ENCODE measurements at regions not wholly inside any gene's neighbourhood (a gene's known extent, or its start where the extent isn't known, plus 50 kb on each side); places are given as distances from the start of the nearest gene placed in this dataset.

DNA sequence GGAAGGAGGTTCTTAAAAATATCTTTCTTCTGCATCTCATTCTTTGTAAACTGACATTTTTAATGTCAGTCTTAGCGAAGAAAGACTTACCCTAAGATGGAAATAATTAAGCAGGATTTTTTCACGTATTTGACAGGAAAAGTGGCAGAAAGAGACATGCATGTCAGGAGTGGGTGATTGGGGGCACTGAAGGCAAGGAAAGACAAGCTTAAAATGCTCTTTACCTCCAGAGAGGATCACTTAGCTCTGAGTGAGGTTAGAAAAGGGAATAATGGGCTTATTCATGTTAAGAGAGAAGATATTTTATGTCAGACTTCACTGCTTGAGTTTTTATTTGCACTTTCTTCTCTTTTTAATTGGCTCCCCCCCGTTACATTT lies 1358.2 kb upstream of the TMEM132C start:
- ChIA-PET CTCF (no interaction called here), POLR2A (no interaction called here)

GRCh38 chr12:126910570-126910969 lies 1356.4 kb upstream of the TMEM132C start:
- H3K36me3 Mint-ChIP-seq, result peaks cover 60% of the 10 kb centered on the region

More for the DNA sequence above, 1358.2 kb upstream of the TMEM132C start:
- Mint-ChIP-seq H3K9me3 (peaks cover 74% of the 10 kb centered on the region), H3K36me3 (peaks cover 63% of the 10 kb centered on the region), H3K27ac (no peak overlapping the region), H3K27me3 (ENCODE audit: low read depth) (peaks cover 4% of the 10 kb centered on the region; the same call in 1 of the 2 replicates), H3K4me3 (no peak overlapping the region), H3K4me1 (0 out of 2 replicates have a peak, but pooled peaks cover 4% of the 10 kb centered on the region)
- ATAC-seq (no peak), DNase-seq (ENCODE audit: low spot score) (no peak)
- TF ChIP-seq ZNF416 (CRISPR knock-in tag; IDR thresholded peaks at IDR 0.05) (no peak), IRF1 (CRISPR knock-in tag; IDR thresholded peaks at IDR 0.05) (no peak), JAZF1 (CRISPR knock-in tag; IDR thresholded peaks at IDR 0.05) (no peak), ZNF232 (CRISPR knock-in tag; IDR thresholded peaks at IDR 0.05) (no peak), TCF7 (CRISPR knock-in tag; IDR thresholded peaks at IDR 0.05; ENCODE audit: low read depth) (no peak)

DNA sequence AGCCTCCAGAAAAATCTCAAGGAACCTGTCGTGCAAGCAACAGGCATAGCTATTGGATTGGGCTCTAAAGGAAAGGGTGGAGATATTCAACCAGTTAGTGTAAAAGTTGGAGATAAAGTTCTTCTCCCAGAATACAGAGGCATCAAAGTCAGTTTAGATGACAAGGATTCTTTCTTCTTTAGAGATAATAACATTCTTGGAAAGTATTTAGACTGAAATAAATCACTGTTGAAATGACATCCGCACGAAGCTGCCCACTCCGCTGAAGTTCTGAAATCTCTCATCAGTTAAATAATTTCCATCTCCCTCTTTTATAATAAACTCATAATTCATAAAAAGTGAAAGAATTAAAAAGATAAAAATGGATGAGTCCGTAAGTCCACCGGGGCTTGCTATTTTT lies 1354.9 kb upstream of the TMEM132C start:
- POLR2A ChIA-PET, result no interaction called here
- no peak for DNase-seq (ENCODE audit: low spot score)
- CTCF ChIA-PET, result no interaction called here
- peaks cover 75% of the 10 kb centered on the region for H3K9me3 Mint-ChIP-seq
- ATAC-seq, result no peak
- H3K36me3 Mint-ChIP-seq, result peaks cover 56% of the 10 kb centered on the region
- H3K4me1 Mint-ChIP-seq, result no peaks in the 10 kb centered on the region
- no peak overlapping the region for H3K27ac Mint-ChIP-seq
- H3K4me3 Mint-ChIP-seq, result no peak overlapping the region
- no peaks in the 10 kb centered on the region; the same call in 1 of the 2 replicates for H3K27me3 Mint-ChIP-seq (ENCODE audit: low read depth)
- TF ChIP-seq TEAD1 (CRISPR knock-in tag; IDR thresholded peaks at IDR 0.05) (no peak), ELF4 (CRISPR knock-in tag; IDR thresholded peaks at IDR 0.05; ENCODE audit: low read depth) (no peak), ZNF317 (CRISPR knock-in tag; IDR thresholded peaks at IDR 0.05; ENCODE audit: borderline replicate concordance, low read depth) (no peak), ZMAT4 (CRISPR knock-in tag; IDR thresholded peaks at IDR 0.05) (no peak), ATF3 (CRISPR knock-in tag; conservative IDR thresholded peaks at IDR 0.05) (no peak), PRRX2 (CRISPR knock-in tag; IDR thresholded peaks at IDR 0.05) (no peak), ATF6 (CRISPR knock-in tag; IDR thresholded peaks at IDR 0.05) (no peak), ZNF423 (CRISPR knock-in tag; IDR thresholded peaks at IDR 0.05) (no peak), CBFB (CRISPR knock-in tag; IDR thresholded peaks at IDR 0.05; ENCODE audit: low read depth) (no peak), PRDM15 (CRISPR knock-in tag; IDR thresholded peaks at IDR 0.05) (no peak), GABPB1 (CRISPR knock-in tag; IDR thresholded peaks at IDR 0.05) (no peak), IRF1 (CRISPR knock-in tag; IDR thresholded peaks at IDR 0.05) (no peak), ZNF138 (CRISPR knock-in tag; conservative IDR thresholded peaks at IDR 0.05) (no peak), MYBL2 (CRISPR knock-in tag; IDR thresholded peaks at IDR 0.05) (no peak)
- TF ChIP-seq, protein P1, sequence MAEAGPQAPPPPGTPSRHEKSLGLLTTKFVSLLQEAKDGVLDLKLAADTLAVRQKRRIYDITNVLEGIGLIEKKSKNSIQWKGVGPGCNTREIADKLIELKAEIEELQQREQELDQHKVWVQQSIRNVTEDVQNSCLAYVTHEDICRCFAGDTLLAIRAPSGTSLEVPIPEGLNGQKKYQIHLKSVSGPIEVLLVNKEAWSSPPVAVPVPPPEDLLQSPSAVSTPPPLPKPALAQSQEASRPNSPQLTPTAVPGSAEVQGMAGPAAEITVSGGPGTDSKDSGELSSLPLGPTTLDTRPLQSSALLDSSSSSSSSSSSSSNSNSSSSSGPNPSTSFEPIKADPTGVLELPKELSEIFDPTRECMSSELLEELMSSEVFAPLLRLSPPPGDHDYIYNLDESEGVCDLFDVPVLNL (CRISPR knock-in tag; IDR thresholded peaks at IDR 0.05; ENCODE audit: borderline replicate concordance, low read depth), result no peak

More at GRCh38 chr12:126910570-126910969, 1356.4 kb upstream of the TMEM132C start:
- ATAC-seq, result no peak
- TF ChIP-seq TCF7 (CRISPR knock-in tag; IDR thresholded peaks at IDR 0.05; ENCODE audit: low read depth) (no peak), PREB (CRISPR knock-in tag; IDR thresholded peaks at IDR 0.05; ENCODE audit: borderline replicate concordance) (no peak)
- ChIA-PET POLR2A (no interaction called here), CTCF (no interaction called here)
- DNase-seq (ENCODE audit: low spot score), result no peak
- H3K4me3 Mint-ChIP-seq, result no peak overlapping the region
- peaks cover 3% of the 10 kb centered on the region; the same call in 1 of the 2 replicates for H3K27me3 Mint-ChIP-seq (ENCODE audit: low read depth)
- H3K27ac Mint-ChIP-seq, result no peak overlapping the region
- peaks cover 75% of the 10 kb centered on the region for H3K9me3 Mint-ChIP-seq
- H3K4me1 Mint-ChIP-seq, result 0 out of 2 replicates have a peak, but pooled peaks cover 4% of the 10 kb centered on the region
